Activated CD8-positive, alpha-beta memory T cell treated with anti-CD3 and anti-CD28 coated beads, Interleukin-2, amount 50 U/mL, for 48 hours (primary cell): ENCODE measurements at regions not wholly inside any gene's neighbourhood (a gene's known extent, or its start where the extent isn't known, plus 50 kb on each side); places are given as distances from the start of the nearest gene placed in this dataset.

Source experiments
- DNase-seq: peaks from one replicate; pipeline ENCODE4 v3.0.0-alpha.2; 2020

GRCh38 chr20:60528141-60528540 lies 569.9 kb downstream of the CDH26 start:
- no peak for DNase-seq

DNA sequence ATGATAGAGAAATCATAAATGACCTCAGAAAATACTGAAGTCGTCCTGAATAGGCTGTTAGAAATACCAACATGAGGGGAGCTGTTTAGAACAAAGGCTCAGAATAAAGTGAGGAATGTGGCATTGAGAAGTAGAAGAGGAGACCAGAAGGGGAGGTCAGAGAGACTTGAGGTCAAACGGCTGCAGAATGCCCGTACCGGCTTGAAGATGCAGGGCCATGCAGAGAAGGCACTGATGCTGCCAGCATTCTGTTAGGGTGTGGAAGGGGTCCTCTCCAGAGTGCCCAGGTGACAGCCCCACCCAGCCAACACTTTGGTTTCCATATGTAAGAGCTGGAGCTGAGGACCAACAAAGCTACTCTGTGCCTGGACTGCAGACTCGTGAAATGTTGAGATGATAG lies 570.9 kb downstream of the CDH26 start:
- DNase-seq: no peak

DNA sequence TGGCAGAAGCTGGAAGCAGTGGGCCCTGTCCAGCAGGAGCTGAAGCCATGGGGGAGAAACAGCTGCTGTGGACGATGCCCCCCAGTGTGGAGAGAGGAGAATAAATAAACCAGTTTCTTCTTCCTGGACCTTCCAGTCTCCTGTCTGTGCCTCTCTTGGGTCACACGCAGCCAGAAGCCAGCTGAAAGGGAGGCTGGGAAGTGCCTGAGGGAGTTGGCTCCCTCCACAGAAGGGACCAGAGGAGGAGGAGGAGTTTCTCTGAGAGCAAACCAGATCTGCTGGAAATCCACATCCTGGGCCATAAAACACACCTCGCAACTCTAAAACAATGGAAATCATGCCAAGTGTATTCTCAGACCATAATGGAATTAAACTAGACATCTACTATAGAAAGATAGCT lies 577.0 kb downstream of the CDH26 start:
- no peak for DNase-seq

- DNase-seq: no peak
Observed at GRCh38 chr20:60540591-60540990, 582.4 kb downstream of the CDH26 start.

DNA sequence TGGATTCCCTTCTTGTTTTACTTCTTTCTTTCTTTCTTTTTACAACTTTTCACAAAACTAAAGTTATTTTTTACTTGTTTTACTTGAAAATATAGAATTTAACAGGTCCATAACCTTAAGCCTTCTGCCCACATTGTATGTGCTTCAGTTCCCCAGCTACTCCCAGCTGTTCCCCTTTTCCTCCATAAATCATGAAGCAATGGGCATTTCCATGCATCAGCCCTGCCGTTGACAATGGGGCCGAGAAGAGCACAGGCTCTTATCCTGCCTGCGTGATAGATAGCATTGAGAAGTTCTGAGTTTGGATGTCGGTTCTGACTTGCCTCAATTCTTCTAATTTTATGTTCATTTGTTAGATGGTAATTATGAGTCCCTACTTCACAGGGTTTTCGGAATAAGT lies 583.8 kb downstream of the CDH26 start:
- DNase-seq: no peak

- no peak for DNase-seq
Observed at GRCh38 chr20:60543598-60543997, 585.4 kb downstream of the CDH26 start.

GRCh38 chr20:60553095-60553494 lies 594.9 kb downstream of the CDH26 start:
- DNase-seq: no peak

- DNase-seq: no peak
Observed at GRCh38 chr20:60558486-60558885, 600.3 kb downstream of the CDH26 start.

DNA sequence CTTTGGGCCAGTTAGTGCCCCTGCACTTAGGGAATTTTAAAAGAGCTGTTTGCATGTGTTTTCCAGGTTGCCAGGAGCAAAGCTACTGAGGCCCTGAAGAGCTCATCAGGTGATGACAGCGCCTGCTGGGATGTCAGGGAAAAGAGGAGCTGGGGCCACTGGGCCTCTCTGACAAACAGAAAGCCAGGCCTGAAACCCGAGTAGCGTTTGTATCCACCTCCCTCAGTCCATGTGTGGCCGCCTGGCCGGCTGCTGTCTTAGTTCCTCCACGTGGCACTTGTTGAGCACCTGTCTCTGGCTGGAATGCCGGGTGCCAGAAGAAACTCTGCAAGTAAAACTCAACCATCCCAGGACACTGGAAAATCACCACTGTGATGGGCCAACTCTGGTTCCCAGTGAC lies 601.2 kb downstream of the CDH26 start:
- DNase-seq: no peak

GRCh38 chr20:60561052-60561451 lies 602.8 kb downstream of the CDH26 start:
- no peak for DNase-seq

GRCh38 chr20:60565083-60565482 lies 606.9 kb downstream of the CDH26 start:
- no peak for DNase-seq

- no peak for DNase-seq
Observed at GRCh38 chr20:60565551-60565950, 607.3 kb downstream of the CDH26 start.

- DNase-seq: no peak
Observed at GRCh38 chr20:60569116-60569515, 610.9 kb downstream of the CDH26 start.

DNA sequence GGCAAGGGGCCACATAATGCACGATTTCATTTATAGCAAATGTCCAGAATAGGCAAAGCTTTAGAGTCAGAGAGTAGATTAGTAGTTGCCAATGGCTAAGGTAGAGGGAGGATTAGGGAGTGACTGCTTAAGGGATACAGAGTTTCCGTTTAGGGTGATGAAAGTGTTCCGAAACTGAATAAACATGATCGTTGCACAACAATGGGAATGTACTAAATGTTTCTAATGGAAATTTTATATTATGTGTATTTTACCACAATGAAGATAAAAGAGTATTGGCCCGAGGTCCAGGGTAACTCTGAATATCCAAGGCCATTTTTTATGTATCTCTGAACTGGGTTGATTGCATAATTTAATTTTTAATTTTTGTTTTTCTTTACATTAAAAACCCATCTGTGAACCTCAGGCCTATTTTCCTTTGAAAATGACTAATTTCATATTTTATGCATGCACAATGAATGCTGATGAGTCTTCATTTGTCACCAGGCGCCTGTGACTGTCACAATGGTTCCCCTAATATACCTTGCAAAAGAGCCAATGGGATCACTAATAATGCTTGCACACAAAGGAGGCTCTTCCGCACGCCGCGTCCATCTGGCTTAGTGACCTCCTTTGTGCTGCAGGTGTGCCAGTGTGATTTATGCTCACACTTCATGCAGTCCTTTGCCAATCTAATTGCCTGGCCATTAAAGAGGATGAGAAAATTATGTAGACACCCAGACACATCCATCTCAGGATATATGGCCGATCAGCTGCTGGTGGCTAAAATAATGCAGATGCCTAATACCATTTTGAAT lies 612.5 kb downstream of the CDH26 start:
- DNase-seq: no peak

GRCh38 chr20:60573003-60573680 lies 614.9 kb downstream of the CDH26 start:
- DNase-seq: no peak

GRCh38 chr20:60576236-60576635 lies 618.0 kb downstream of the CDH26 start:
- no peak for DNase-seq

DNA sequence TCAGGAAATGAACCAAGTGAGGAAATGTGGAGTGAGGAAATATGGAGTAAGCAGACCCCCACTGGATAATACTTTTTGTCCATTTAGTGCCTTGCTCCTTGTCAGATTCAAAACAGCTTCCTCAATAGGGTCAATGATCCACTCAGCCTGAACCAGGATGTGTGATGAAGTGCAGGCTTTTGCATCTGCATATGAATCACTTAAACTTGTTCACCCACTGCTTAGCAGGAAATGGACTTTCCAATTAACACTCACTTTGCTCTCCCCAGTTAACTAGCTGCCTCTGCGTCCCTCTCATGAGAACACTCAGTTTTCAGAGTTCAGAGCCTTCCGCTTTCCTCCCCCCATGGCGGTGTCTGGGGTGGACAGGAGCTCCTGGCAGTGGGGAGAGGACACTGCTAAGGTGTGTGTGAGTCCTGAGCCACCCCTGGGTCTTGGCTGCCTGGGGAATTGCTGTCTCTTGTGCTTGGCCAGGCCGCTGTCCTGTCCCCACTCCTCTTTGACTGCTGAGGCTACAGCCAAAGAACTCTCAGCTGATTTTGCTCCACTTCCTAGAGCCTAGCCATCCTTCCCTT lies 621.8 kb downstream of the CDH26 start:
- DNase-seq: no peak

DNA sequence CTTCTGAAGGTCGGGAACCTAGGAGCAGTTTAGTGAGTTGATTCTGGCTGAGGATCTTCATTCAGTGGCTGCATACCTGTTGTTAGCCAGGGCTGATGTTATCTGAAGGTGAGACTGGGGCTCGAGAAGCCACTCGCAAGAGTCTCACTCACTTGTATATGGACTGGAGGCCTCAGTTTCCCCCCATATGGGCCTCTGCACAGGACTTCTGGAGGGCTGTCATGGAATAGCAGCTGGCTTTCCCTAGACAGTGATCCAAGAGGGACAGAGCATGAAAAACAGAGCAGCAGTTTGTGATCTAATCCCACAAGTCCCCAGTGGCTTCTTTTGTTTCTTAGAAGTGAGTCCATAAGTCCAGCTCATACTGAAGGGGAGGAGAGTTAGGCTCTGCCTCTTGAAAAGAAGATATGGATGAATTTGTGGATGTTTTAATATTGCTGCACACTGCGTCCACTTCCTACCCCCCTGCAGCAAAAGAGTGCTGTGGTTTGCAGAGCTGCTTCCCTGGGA lies 623.4 kb downstream of the CDH26 start:
- DNase-seq: no peak

DNA sequence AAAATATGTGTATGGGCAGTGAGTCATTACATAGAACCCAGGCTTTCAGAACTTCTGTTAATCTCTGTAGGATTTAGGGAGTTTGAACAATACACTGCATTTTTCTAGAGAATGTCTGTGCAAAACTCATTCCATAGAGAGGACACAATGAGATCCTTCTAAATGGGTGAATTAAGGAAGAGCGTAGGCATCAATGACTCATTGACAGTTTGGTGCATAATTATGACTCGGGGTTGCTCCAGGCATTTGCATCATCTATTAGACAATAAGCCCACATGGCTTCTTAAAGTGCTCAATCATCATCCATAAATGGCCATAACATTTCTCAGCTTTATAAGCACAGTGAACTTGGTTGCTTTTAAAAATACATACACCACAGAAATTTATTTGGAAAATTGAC lies 625.5 kb downstream of the CDH26 start:
- no peak for DNase-seq

DNA sequence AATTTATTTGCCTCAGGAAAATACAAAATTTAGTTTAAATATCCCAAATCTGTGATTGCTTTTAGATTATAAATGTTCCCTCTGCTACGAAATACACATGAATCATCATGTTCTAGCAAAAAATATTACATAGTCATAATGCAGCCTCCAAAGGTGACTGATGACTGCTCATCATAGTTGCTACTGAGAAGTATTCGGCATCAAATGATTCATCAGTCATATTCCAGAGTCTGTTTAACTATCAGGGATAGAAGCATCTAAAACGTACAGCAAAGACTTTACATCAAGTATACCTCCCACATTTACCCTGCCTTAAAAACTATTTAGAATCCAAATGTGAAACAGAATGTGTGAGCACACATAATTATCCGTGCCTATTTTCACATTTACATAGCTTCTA lies 626.0 kb downstream of the CDH26 start:
- DNase-seq: no peak

DNA sequence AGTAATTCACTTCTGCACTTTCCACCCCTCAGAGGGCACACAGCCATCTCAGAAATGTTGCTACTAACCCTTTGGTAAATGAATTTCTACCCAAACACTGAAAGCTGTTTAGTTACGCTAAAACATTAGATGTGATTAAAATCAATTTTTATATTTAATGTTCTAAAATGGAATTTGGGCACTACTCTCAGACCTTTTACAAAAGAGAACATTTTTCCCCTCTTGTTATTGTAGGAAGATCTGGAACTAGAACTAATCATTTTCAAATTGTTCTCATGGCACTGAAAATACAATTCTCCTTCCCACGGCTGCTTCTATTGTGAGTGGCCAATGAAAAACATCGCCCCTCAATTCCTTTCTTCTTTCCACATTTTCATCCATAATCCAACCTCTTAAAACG lies 627.4 kb downstream of the CDH26 start:
- DNase-seq: no peak

GRCh38 chr20:60586269-60587050 lies 628.2 kb downstream of the CDH26 start:
- no peak for DNase-seq

- DNase-seq: no peak
Observed at GRCh38 chr20:60587986-60588385, 629.8 kb downstream of the CDH26 start.
